ENCODE measurements at regions not wholly inside any gene's neighbourhood (a gene's known extent, or its start where the extent isn't known, plus 50 kb on each side); places are given as distances from the start of the nearest gene placed in this dataset.
"Not testable (repeated sequence)": the region's sequence is repeated elsewhere in the genome, so short reads cannot be mapped to it uniquely, and the experiment has no call there.

DNA sequence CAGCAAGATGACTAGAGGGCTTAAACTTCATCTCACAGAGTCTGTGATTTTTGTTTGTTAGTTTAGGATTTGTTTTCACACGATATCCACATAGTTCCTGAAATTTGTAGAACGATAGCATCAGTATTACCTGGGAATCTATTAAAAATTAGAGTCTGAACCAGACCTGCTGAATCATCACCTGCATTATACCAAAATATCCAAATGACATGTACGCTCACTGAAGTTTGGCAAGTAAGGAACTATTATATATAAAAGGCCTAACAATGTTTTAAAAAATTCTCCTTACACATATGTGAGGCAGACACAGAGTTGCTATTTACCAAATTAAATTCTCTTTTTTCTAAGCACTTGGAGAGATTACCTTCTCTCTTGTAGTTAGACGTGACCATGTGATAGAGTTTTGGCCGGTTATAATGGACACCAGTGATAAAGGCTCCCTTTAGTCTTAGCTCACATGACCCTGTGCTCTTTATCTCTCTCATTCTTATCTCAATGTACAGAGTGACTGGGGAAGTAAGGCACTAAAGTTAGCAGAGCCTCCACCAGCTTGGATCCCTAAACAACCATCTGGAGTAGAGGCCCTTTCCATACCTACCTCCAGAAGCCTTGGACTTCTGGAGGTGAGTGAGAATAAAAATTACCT lies 363.1 kb downstream of the DSC3 start:
- Histone ChIP-seq H2AFZ (ENCODE audit: low read length) (no peak overlapping the region), H3K79me2 (ENCODE audit: insufficient read depth, low read length) (no peaks in the 10 kb centered on the region), H3K9me2 (replicated peaks; ENCODE audit: low read depth, low read length) (no peaks in the 10 kb centered on the region), H4K20me1 (ENCODE audit: insufficient read depth, low read length, poor library complexity, severe bottlenecking) (no peaks in the 10 kb centered on the region), H3K36me3 (ENCODE audit: insufficient read depth, low read length) (no peaks in the 10 kb centered on the region), H3K9ac (ENCODE audit: low read depth, low read length, poor library complexity, severe bottlenecking) (no peak overlapping the region), H3K27me3 (ENCODE audit: insufficient read depth, low read length, poor library complexity, severe bottlenecking) (no peaks in the 10 kb centered on the region), H3K4me1 (ENCODE audit: insufficient read depth, low read length, poor library complexity, severe bottlenecking) (no peaks in the 10 kb centered on the region), H3K4me3 (ENCODE audit: low read length, poor library complexity, severe bottlenecking) (no peak overlapping the region), H3K9me3 (ENCODE audit: insufficient read depth, low read depth, low read length) (no peaks in the 10 kb centered on the region), H3F3A (ENCODE audit: low read depth) (no peaks in the 10 kb centered on the region), H3K4me2 (ENCODE audit: low read depth, low read length, poor library complexity, severe bottlenecking) (no peak overlapping the region)
- TF ChIP-seq, protein P1, sequence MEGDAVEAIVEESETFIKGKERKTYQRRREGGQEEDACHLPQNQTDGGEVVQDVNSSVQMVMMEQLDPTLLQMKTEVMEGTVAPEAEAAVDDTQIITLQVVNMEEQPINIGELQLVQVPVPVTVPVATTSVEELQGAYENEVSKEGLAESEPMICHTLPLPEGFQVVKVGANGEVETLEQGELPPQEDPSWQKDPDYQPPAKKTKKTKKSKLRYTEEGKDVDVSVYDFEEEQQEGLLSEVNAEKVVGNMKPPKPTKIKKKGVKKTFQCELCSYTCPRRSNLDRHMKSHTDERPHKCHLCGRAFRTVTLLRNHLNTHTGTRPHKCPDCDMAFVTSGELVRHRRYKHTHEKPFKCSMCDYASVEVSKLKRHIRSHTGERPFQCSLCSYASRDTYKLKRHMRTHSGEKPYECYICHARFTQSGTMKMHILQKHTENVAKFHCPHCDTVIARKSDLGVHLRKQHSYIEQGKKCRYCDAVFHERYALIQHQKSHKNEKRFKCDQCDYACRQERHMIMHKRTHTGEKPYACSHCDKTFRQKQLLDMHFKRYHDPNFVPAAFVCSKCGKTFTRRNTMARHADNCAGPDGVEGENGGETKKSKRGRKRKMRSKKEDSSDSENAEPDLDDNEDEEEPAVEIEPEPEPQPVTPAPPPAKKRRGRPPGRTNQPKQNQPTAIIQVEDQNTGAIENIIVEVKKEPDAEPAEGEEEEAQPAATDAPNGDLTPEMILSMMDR (conservative IDR thresholded peaks at IDR 0.05; ENCODE audit: low read length), result no peak

DNA sequence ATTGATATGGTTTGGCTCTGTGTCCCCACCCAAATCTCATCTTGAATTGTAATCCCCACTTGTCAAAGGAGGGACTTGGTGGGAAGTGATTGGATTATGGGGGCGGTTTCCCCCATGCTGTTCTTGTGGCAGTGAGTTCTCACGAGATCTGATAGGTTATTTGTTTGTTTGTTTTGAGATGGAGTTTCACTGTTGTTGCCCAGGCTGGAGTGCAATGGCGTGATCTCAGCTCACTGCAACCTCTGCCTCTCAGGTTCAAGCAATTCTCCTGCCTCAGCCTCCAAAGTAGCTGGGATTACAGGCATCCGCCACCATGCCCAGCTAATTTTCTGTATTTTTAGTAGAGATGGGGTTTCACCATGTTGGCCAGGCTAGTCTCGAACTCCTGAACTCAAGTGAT lies 364.7 kb downstream of the DSC3 start:
- H3K9me2 ChIP-seq (replicated peaks; ENCODE audit: low read depth, low read length); H4K20me1 ChIP-seq (ENCODE audit: insufficient read depth, low read length, poor library complexity, severe bottlenecking); H3K4me1 ChIP-seq (ENCODE audit: insufficient read depth, low read length, poor library complexity, severe bottlenecking); H2AFZ ChIP-seq (ENCODE audit: low read length); H3K4me3 ChIP-seq (ENCODE audit: low read length, poor library complexity, severe bottlenecking); H3K4me2 ChIP-seq (ENCODE audit: low read depth, low read length, poor library complexity, severe bottlenecking); H3K27me3 ChIP-seq (ENCODE audit: insufficient read depth, low read length, poor library complexity, severe bottlenecking); H3K36me3 ChIP-seq (ENCODE audit: insufficient read depth, low read length); H3K9me3 ChIP-seq (ENCODE audit: insufficient read depth, low read depth, low read length); H3F3A ChIP-seq (ENCODE audit: low read depth); H3K79me2 ChIP-seq (ENCODE audit: insufficient read depth, low read length); H3K9ac ChIP-seq (ENCODE audit: low read depth, low read length, poor library complexity, severe bottlenecking): not testable (repeated sequence)

DNA sequence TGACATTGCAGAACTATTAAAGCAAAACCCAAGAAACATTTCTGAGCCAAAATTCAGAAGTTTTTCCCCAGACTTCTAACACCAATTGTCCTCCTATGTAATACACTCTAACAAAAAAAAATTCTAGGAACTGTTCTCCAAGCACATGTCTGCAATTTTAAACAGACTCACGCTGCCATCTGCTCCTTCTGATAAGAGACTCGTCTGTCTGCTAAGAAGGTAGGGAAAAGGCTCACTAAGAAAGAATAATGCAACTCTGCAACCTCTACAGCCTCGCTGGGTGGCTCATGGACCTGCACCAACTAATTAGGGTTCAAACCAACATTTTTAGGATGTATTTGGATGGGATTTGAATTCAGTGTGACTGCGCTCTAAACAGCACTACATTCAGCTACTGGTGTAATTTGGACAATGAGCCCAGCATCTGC lies 366.5 kb downstream of the DSC3 start:
- Histone ChIP-seq H2AFZ (ENCODE audit: low read length) (no peak overlapping the region), H3K79me2 (ENCODE audit: insufficient read depth, low read length) (no peaks in the 10 kb centered on the region), H3K4me2 (ENCODE audit: low read depth, low read length, poor library complexity, severe bottlenecking) (no peak overlapping the region), H4K20me1 (ENCODE audit: insufficient read depth, low read length, poor library complexity, severe bottlenecking) (no peaks in the 10 kb centered on the region), H3K9me3 (ENCODE audit: insufficient read depth, low read depth, low read length) (no peaks in the 10 kb centered on the region), H3K9me2 (replicated peaks; ENCODE audit: low read depth, low read length) (no peaks in the 10 kb centered on the region), H3K27me3 (ENCODE audit: insufficient read depth, low read length, poor library complexity, severe bottlenecking) (no peaks in the 10 kb centered on the region), H3K4me3 (ENCODE audit: low read length, poor library complexity, severe bottlenecking) (no peak overlapping the region), H3K9ac (ENCODE audit: low read depth, low read length, poor library complexity, severe bottlenecking) (no peak overlapping the region), H3K4me1 (ENCODE audit: insufficient read depth, low read length, poor library complexity, severe bottlenecking) (no peaks in the 10 kb centered on the region), H3F3A (ENCODE audit: low read depth) (no peaks in the 10 kb centered on the region), H3K36me3 (ENCODE audit: insufficient read depth, low read length) (no peaks in the 10 kb centered on the region)
- TF ChIP-seq, protein P1 (conservative IDR thresholded peaks at IDR 0.05; ENCODE audit: low read length), result no peak
- TF ChIP-seq EZH2phosphoT487 (IDR thresholded peaks at IDR 0.05; ENCODE audit: borderline replicate concordance), result no peak

DNA sequence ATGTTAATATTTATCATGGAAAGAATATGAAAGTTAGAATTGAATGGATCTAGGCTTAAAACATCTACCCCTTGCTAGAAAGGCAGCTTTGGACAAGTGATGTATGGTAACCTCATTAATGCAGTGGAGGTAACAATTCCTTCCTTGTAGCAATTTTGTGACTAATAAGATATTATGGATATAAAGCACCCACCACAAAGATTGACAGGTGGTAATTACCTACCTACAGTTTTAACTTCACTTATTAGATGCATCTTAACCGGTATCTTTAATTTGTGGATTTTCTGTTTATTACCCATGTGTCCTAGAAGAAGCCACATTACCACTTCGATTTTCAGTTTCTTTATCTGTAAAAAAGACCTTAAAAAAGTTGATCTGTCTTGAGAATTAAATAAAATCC lies 367.0 kb downstream of the DSC3 start:
- no peak overlapping the region for H2AFZ ChIP-seq (ENCODE audit: low read length)
- H3K9me2 ChIP-seq (replicated peaks; ENCODE audit: low read depth, low read length), result no peaks in the 10 kb centered on the region
- H3K4me3 ChIP-seq (ENCODE audit: low read length, poor library complexity, severe bottlenecking), result no peak overlapping the region
- H3K27me3 ChIP-seq (ENCODE audit: insufficient read depth, low read length, poor library complexity, severe bottlenecking), result no peaks in the 10 kb centered on the region
- no peaks in the 10 kb centered on the region for H3K9me3 ChIP-seq (ENCODE audit: insufficient read depth, low read depth, low read length)
- H3K36me3 ChIP-seq (ENCODE audit: insufficient read depth, low read length), result no peaks in the 10 kb centered on the region
- H3K4me1 ChIP-seq (ENCODE audit: insufficient read depth, low read length, poor library complexity, severe bottlenecking), result no peaks in the 10 kb centered on the region
- no peak overlapping the region for H3K9ac ChIP-seq (ENCODE audit: low read depth, low read length, poor library complexity, severe bottlenecking)
- no peak overlapping the region for H3K4me2 ChIP-seq (ENCODE audit: low read depth, low read length, poor library complexity, severe bottlenecking)
- no peaks in the 10 kb centered on the region for H4K20me1 ChIP-seq (ENCODE audit: insufficient read depth, low read length, poor library complexity, severe bottlenecking)
- H3F3A ChIP-seq (ENCODE audit: low read depth), result no peaks in the 10 kb centered on the region
- no peaks in the 10 kb centered on the region for H3K79me2 ChIP-seq (ENCODE audit: insufficient read depth, low read length)
- TF ChIP-seq, protein P1 (conservative IDR thresholded peaks at IDR 0.05; ENCODE audit: low read length), result no peak
- no peak for TF ChIP-seq EZH2phosphoT487 (IDR thresholded peaks at IDR 0.05; ENCODE audit: borderline replicate concordance)
